ENCODE measurements at regions not wholly inside any gene's neighbourhood (a gene's known extent, or its start where the extent isn't known, plus 50 kb on each side); places are given as distances from the start of the nearest gene placed in this dataset.

GRCh38 chr5:17897776-17898175 lies 263.5 kb downstream of the TAF11L14 start:
- TF ChIP-seq CTCF (IDR thresholded peaks at IDR 0.05; ENCODE audit: low read depth, low read length, poor library complexity, severe bottlenecking) (no peak), EZH2phosphoT487 (IDR thresholded peaks at IDR 0.05; ENCODE audit: borderline replicate concordance, low read length) (no peak)
